GM23248 (cell line): ENCODE measurements at regions not wholly inside any gene's neighbourhood (a gene's known extent, or its start where the extent isn't known, plus 50 kb on each side); places are given as distances from the start of the nearest gene placed in this dataset.

ENCODE experiments used
- EZH2 ChIP-seq: fragments of 200-600 bp; sonication (generic); IDR thresholded peaks from 2 replicates; pipeline ENCODE4 v1.6.1; 2018; ENCODE audit warnings: antibody characterized with exemption, mild to moderate bottlenecking; ENCODE audit not compliant: insufficient read depth, poor library complexity, severe bottlenecking
- EZH2phosphoT487 ChIP-seq: fragments of 200-600 bp; sonication (generic); IDR thresholded peaks from 2 replicates; pipeline ENCODE4 v1.6.1; 2018; ENCODE audit warnings: antibody characterized with exemption, moderate library complexity, mild to moderate bottlenecking, low read depth; ENCODE audit not compliant: insufficient read depth

DNA sequence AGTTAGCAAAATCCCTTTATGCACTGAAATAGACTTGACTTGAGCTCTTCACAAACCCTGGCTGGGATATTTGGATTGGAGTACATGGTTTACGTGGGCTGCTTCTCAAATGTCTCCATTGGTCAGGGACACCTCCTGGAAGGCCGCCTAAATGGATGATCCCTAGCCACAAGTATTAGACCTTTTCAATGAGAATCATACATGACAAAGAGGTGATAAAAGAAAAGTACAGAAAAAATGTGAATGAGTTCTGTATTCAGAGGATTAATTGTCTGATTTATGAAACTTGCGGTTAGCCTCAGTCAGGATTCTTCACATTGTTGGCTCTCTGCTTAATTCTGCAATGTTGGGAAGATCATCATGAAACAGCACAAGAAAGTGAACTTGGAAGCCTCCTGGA is 752.8 kb upstream of the ADAMTS16 start:
- TF ChIP-seq EZH2 (no peak), EZH2phosphoT487 (peak; percentile 78; the same call in 1 of the 2 replicates)
